ENCODE measurements at regions not wholly inside any gene's neighbourhood (a gene's known extent, or its start where the extent isn't known, plus 50 kb on each side); places are given as distances from the start of the nearest gene placed in this dataset.

DNA sequence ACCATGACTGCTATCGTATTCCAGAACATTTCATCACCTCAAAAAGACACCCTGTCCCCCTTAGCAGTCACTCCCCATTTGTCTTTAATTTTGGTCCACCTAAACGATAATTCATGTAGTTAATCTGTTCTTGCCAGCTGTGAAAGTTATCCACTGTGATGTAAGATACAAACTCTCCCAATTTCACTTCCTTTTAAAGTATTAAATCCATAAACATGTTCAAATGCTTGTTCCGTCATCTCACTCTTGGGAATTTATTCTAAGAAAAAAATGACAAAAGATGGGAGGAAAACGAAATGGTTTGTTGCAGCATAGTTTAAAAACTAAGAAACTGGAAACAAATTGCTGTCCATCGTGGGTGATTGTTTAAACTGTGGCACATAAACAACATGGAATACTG is 53.7 kb upstream of the IRF2 start:
- no peak for DNase-seq

- no peak for DNase-seq
Observed at GRCh38 chr4:184526228-184526627, 51.9 kb upstream of the IRF2 start.
